PFSK-1 (cell line): ENCODE measurements at regions not wholly inside any gene's neighbourhood (a gene's known extent, or its start where the extent isn't known, plus 50 kb on each side); places are given as distances from the start of the nearest gene placed in this dataset.

ENCODE experiments used
- POLR2AphosphoS5 ChIP-seq: IDR thresholded peaks from 2 replicates; pipeline ENCODE4 v1.6.1; 2012; ENCODE audit warnings: low read depth, mild to moderate bottlenecking, control low read depth, low read length, moderate library complexity
- SIN3A ChIP-seq: IDR thresholded peaks from 2 replicates; pipeline ENCODE4 v1.6.1; 2012; ENCODE audit warnings: mild to moderate bottlenecking, low read length, moderate library complexity, borderline replicate concordance; ENCODE audit not compliant: insufficient read depth

GRCh38 chr7:153452661-153453060 is 599.5 kb upstream of the DPP6 start:
- TF ChIP-seq SIN3A (no peak), POLR2AphosphoS5 (no peak)
